C4-2B (cell line): ENCODE measurements at regions not wholly inside any gene's neighbourhood (a gene's known extent, or its start where the extent isn't known, plus 50 kb on each side); places are given as distances from the start of the nearest gene placed in this dataset.

Experiments used
- H3K27ac ChIP-seq: fragments of 450-650 bp; 2 replicates; pipeline ENCODE4 v1.5.1; 2017
- CTCF ChIP-seq: fragments of 450-650 bp; conservative IDR thresholded peaks from 2 replicates; pipeline ENCODE4 v1.5.1; 2017; ENCODE audit warnings: mild to moderate bottlenecking
- ZFX ChIP-seq: fragments of 450-650 bp; IDR thresholded peaks from 2 replicates; pipeline ENCODE4 v1.6.1; 2017

GRCh38 chr3:43856351-43856750 lies 165.6 kb downstream of the ABHD5 start:
- TF ChIP-seq CTCF: no peak
- TF ChIP-seq ZFX: no peak

DNA sequence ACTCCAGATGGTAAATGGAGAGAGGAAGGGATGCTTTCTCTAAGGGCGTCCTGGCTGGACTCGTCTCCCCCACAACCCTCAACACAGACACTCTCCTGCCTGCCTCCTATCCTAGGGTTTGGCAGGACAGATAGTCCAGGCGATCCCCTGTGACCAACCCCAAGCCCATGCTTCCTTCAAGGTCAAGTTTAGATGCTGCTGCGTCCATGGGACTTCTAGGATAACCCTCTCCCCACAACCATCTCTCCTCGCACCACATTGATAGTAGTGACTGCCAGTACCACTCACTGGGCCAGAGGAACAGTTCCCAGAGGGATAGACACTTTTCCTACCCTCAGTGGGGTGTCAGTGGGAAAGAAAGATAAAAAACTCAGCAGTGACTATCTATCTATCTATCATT lies 166.0 kb downstream of the ABHD5 start:
- H3K27ac ChIP-seq: no peak overlapping the region
- no peak for TF ChIP-seq ZFX
- TF ChIP-seq CTCF: no peak

More at GRCh38 chr3:43856351-43856750, 165.6 kb downstream of the ABHD5 start:
- H3K27ac ChIP-seq: no peak overlapping the region

- no peak for TF ChIP-seq CTCF
- no peak for TF ChIP-seq ZFX
These were observed 166.9 kb downstream of the ABHD5 start for GRCh38 chr3:43857361-43858293.

DNA sequence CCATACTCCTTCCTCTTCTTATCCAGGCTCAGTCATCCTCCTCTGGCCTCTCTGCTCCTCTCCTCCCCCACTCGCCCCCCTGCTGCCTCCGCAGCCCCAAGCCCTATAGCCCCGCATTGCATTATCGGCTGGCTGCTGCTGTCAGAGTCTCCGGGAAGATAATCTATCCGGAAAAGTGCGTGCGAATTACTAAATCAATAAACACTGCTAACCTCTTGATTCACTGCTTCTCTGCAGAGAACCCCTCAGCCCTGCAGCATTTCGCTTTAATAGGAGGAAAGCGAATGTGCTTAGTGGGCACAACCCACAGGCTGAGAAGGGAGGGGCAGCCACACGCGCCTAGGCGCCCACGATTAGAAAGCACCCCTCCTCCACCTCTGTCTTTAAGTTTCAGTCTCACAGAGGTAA lies 167.6 kb downstream of the ABHD5 start:
- TF ChIP-seq CTCF: no peak
- TF ChIP-seq ZFX: no peak
- no peak overlapping the region for H3K27ac ChIP-seq

More at GRCh38 chr3:43857361-43858293, 166.9 kb downstream of the ABHD5 start:
- H3K27ac ChIP-seq: no peak overlapping the region

DNA sequence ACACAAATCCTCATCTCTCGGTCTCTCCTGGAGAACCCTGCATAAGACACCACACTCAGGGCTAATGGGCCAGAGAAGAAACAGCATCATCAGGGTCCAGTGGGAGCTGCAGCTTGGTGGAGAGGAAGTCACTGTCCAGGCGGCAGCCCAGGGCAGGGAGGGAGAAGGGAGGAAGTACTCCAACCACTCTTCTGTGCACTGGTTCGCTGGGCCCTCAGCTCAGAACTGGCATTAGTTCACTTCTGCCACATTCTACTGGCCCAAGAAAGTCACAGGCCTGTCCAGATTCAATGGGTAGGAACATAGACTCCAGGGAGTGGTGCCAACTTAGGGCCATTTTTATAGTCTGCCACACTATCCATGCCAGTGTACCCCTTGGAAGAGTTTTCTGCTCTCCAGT lies 169.0 kb downstream of the ABHD5 start:
- H3K27ac ChIP-seq: no peak overlapping the region

GRCh38 chr3:43861635-43862034 lies 170.9 kb downstream of the ABHD5 start:
- TF ChIP-seq ZFX (no peak), CTCF (no peak)

More for the DNA sequence above, 169.0 kb downstream of the ABHD5 start:
- TF ChIP-seq CTCF (no peak), ZFX (no peak)

GRCh38 chr3:43862470-43862869 lies 171.7 kb downstream of the ABHD5 start:
- TF ChIP-seq CTCF: no peak
- TF ChIP-seq ZFX: no peak
- H3K27ac ChIP-seq: no peak overlapping the region

More at GRCh38 chr3:43861635-43862034, 170.9 kb downstream of the ABHD5 start:
- no peak overlapping the region for H3K27ac ChIP-seq
